Tibial nerve (tissue), 3 donors: ENCODE measurements at regions not wholly inside any gene's neighbourhood (a gene's known extent, or its start where the extent isn't known, plus 50 kb on each side); places are given as distances from the start of the nearest gene placed in this dataset.

Experiments used
- CTCF ChIP-seq, 5 experiments: fragments of 200-600 bp in 3 of 5; fragments of 450-650 bp in 2 of 5; sonication (generic) in 3 of 5; IDR thresholded peaks; one replicate each; pipeline ENCODE4 v1.5.1; 2016 to 2019; ENCODE audit warnings: antibody characterized with exemption in 5 of 5, mild to moderate bottlenecking in 3 of 5, moderate library complexity in 2 of 5
- POLR2A ChIP-seq, 2 donors: fragments of 450-650 bp; IDR thresholded peaks; one replicate each; pipeline ENCODE4 v1.6.1; 2017; ENCODE audit warnings: antibody characterized with exemption in 2 of 2, mild to moderate bottlenecking in 2 of 2, moderate library complexity in 2 of 2

GRCh38 chr5:92308679-92309078 lies 925.6 kb upstream of the ARRDC3 start:
- TF ChIP-seq POLR2A (IDR thresholded peaks at IDR 0.05): no peak
- no peak for TF ChIP-seq CTCF (IDR thresholded peaks at IDR 0.05)
